GM04504 (cell line): ENCODE measurements at regions not wholly inside any gene's neighbourhood (a gene's known extent, or its start where the extent isn't known, plus 50 kb on each side); places are given as distances from the start of the nearest gene placed in this dataset.
A peak's percentile ranks its signal among the peaks of the same experiment; 100 is the strongest.
"Not testable (repeated sequence)": the region's sequence is repeated elsewhere in the genome, so short reads cannot be mapped to it uniquely, and the experiment has no call there.

Source experiments
- DNase-seq: peaks from one replicate; pipeline ENCODE4 v3.0.0-alpha.2; 2012; ENCODE audit warnings: low read depth

- DNase-seq, result no peak
These were observed 88.8 kb downstream of the PRL start for GRCh38 chr6:22208026-22208425.

GRCh38 chr6:22214314-22214713 is 82.5 kb downstream of the PRL start:
- DNase-seq, result no peak

GRCh38 chr6:22215474-22215873 is 81.4 kb downstream of the PRL start:
- DNase-seq, result not testable (repeated sequence)

- no peak for DNase-seq
These were observed 78.4 kb downstream of the PRL start for GRCh38 chr6:22218410-22218809.

GRCh38 chr6:22219925-22220324 is 76.9 kb downstream of the PRL start:
- DNase-seq, result no peak

- DNase-seq, result no peak
These were observed 75.6 kb downstream of the PRL start for GRCh38 chr6:22221211-22221610.

GRCh38 chr6:22221630-22222029 is 75.2 kb downstream of the PRL start:
- DNase-seq, result no peak

GRCh38 chr6:22222469-22222868 is 74.4 kb downstream of the PRL start:
- DNase-seq, result no peak

- DNase-seq, result no peak
These were observed 68.8 kb downstream of the PRL start for GRCh38 chr6:22227824-22228610.

- DNase-seq, result no peak
These were observed 65.8 kb downstream of the PRL start for GRCh38 chr6:22231050-22231449.

- DNase-seq, result no peak
These were observed 65.2 kb downstream of the PRL start for GRCh38 chr6:22231616-22232015.

- peak; percentile 89 for DNase-seq
These were observed 60.0 kb downstream of the PRL start for GRCh38 chr6:22236626-22237414.
